ENCODE measurements at regions not wholly inside any gene's neighbourhood (a gene's known extent, or its start where the extent isn't known, plus 50 kb on each side); places are given as distances from the start of the nearest gene placed in this dataset.

- TF ChIP-seq CTCF (IDR thresholded peaks at IDR 0.05; ENCODE audit: insufficient read depth, low read length, poor library complexity, severe bottlenecking) (no peak), EZH2phosphoT487 (conservative IDR thresholded peaks at IDR 0.05; ENCODE audit: low read length) (no peak)
Observed at GRCh38 chr10:28217848-28218247, 85.0 kb downstream of the MPP7 start.
